WTC11 (cell line): ENCODE measurements at regions not wholly inside any gene's neighbourhood (a gene's known extent, or its start where the extent isn't known, plus 50 kb on each side); places are given as distances from the start of the nearest gene placed in this dataset.

ENCODE experiments used
- ATAC-seq: fragments of 200-7000 bp; cut with Tn5 transposase; 2 replicates; pipeline ENCODE4 v1.10.0; 2021; ENCODE audit warnings: mild to moderate bottlenecking, moderate library complexity
- CTCF ChIA-PET: fragments of 300-600 bp; sonication (Branson Sonifier 250); formaldehyde crosslinking; loops from one replicate; lab custom pipeline; 2021; ENCODE audit warnings: antibody characterized with exemption; lab: Charles Lee
- POLR2A ChIA-PET: fragments of 350-600 bp; sonication (Branson Sonifier 250); formaldehyde crosslinking; loops from one replicate; lab custom pipeline; 2021; ENCODE audit warnings: antibody characterized with exemption; lab: Charles Lee
- DNase-seq: peaks from one replicate; pipeline ENCODE4 v3.0.0; 2021; ENCODE audit warnings: low spot score
- H3K27ac Mint-ChIP-seq: 2 replicates; pipeline ENCODE4 v1.8.0; 2021; ENCODE audit warnings: mixed read lengths
- H3K27me3 Mint-ChIP-seq: 2 replicates; pipeline ENCODE4 v1.8.0; 2021; ENCODE audit warnings: low read depth, mild to moderate bottlenecking, moderate library complexity, mixed read lengths
- H3K36me3 Mint-ChIP-seq: 2 replicates; pipeline ENCODE4 v1.8.0; 2021; ENCODE audit warnings: mixed read lengths
- H3K4me1 Mint-ChIP-seq: 2 replicates; pipeline ENCODE4 v1.8.0; 2022; ENCODE audit warnings: mixed read lengths
- H3K4me3 Mint-ChIP-seq: 2 replicates; pipeline ENCODE4 v1.8.0; 2021; ENCODE audit warnings: mild to moderate bottlenecking, moderate library complexity, mixed read lengths
- H3K9me3 Mint-ChIP-seq: 2 replicates; pipeline ENCODE4 v1.8.0; 2021; ENCODE audit warnings: mixed read lengths
- AFF4 ChIP-seq: sonication (generic); formaldehyde crosslinking; IDR thresholded peaks from 2 replicates; pipeline ENCODE4 v1.8.1; 2023; ENCODE audit warnings: mild to moderate bottlenecking, missing genetic modification reagents, borderline replicate concordance
- E2F1 ChIP-seq: sonication (generic); formaldehyde crosslinking; IDR thresholded peaks from 2 replicates; pipeline ENCODE4 v1.8.0; 2022; ENCODE audit warnings: mild to moderate bottlenecking, missing genetic modification reagents
- FOXK1 ChIP-seq: sonication (generic); formaldehyde crosslinking; IDR thresholded peaks from 2 replicates; pipeline ENCODE4 v1.8.0; 2022; ENCODE audit warnings: mild to moderate bottlenecking, moderate library complexity, missing genetic modification reagents
- FOXP1 ChIP-seq: sonication (generic); formaldehyde crosslinking; IDR thresholded peaks from 2 replicates; pipeline ENCODE4 v1.8.0; 2022; ENCODE audit warnings: missing genetic modification reagents, mild to moderate bottlenecking, moderate library complexity, borderline replicate concordance
- GABPB1 ChIP-seq: sonication (generic); formaldehyde crosslinking; IDR thresholded peaks from 2 replicates; pipeline ENCODE4 v1.8.1; 2023; ENCODE audit warnings: mild to moderate bottlenecking, missing genetic modification reagents
- MXD4 ChIP-seq: fragments of 250-450 bp; sonication (Bioruptor Pico); IDR thresholded peaks from 2 replicates; pipeline ENCODE4 v1.8.0; 2021; ENCODE audit warnings: mild to moderate bottlenecking, moderate library complexity, borderline replicate concordance
- OVOL2 ChIP-seq: fragments of 250-450 bp; sonication (Bioruptor Pico); IDR thresholded peaks from 2 replicates; pipeline ENCODE4 v1.9.0; 2021; ENCODE audit warnings: mild to moderate bottlenecking, borderline replicate concordance
- RORB ChIP-seq: fragments of 250-450 bp; sonication (Bioruptor Pico); IDR thresholded peaks from 2 replicates; pipeline ENCODE4 v1.9.0; 2021; ENCODE audit warnings: mild to moderate bottlenecking
- SMAD3 ChIP-seq: sonication (generic); formaldehyde crosslinking; IDR thresholded peaks from 2 replicates; pipeline ENCODE4 v1.8.0; 2022; ENCODE audit warnings: missing genetic modification reagents, mild to moderate bottlenecking, borderline replicate concordance
- SMAD4 ChIP-seq: sonication (generic); formaldehyde crosslinking; IDR thresholded peaks from 2 replicates; pipeline ENCODE4 v1.8.0; 2022; ENCODE audit warnings: mild to moderate bottlenecking, missing genetic modification reagents
- ZNF121 ChIP-seq: sonication (generic); formaldehyde crosslinking; IDR thresholded peaks from 2 replicates; pipeline ENCODE4 v1.8.0; 2023; ENCODE audit warnings: missing genetic modification reagents
- ZNF138 ChIP-seq: sonication (generic); formaldehyde crosslinking; conservative IDR thresholded peaks from 2 replicates; pipeline ENCODE4 v1.8.1; 2022; ENCODE audit warnings: mild to moderate bottlenecking, moderate library complexity, missing genetic modification reagents
- ZNF263 ChIP-seq: sonication (generic); formaldehyde crosslinking; IDR thresholded peaks from 2 replicates; pipeline ENCODE4 v1.8.1; 2022; ENCODE audit warnings: low read depth, mild to moderate bottlenecking, moderate library complexity, missing genetic modification reagents
- ZNF423 ChIP-seq: fragments of 250-450 bp; sonication (Bioruptor Pico); IDR thresholded peaks from 2 replicates; pipeline ENCODE4 v2.1.2; 2022; ENCODE audit warnings: mild to moderate bottlenecking, moderate library complexity
- ZNF532 ChIP-seq: fragments of 250-450 bp; sonication (Bioruptor Pico); IDR thresholded peaks from 2 replicates; pipeline ENCODE4 v1.9.0; 2021; ENCODE audit warnings: mild to moderate bottlenecking, borderline replicate concordance
- ZNF671 ChIP-seq: fragments of 250-450 bp; sonication (Bioruptor Pico); IDR thresholded peaks from 2 replicates; pipeline ENCODE4 v1.8.0; 2021; ENCODE audit warnings: mild to moderate bottlenecking
- TF ChIP-seq, protein P1 (sequence below): sonication (generic); formaldehyde crosslinking; IDR thresholded peaks from 2 replicates; pipeline ENCODE4 v1.8.0; 2022; ENCODE audit warnings: mild to moderate bottlenecking, missing genetic modification reagents
- TF ChIP-seq, protein P2 (sequence below): sonication (generic); formaldehyde crosslinking; IDR thresholded peaks from 2 replicates; pipeline ENCODE4 v1.8.0; 2023; ENCODE audit warnings: missing genetic modification reagents

DNA sequence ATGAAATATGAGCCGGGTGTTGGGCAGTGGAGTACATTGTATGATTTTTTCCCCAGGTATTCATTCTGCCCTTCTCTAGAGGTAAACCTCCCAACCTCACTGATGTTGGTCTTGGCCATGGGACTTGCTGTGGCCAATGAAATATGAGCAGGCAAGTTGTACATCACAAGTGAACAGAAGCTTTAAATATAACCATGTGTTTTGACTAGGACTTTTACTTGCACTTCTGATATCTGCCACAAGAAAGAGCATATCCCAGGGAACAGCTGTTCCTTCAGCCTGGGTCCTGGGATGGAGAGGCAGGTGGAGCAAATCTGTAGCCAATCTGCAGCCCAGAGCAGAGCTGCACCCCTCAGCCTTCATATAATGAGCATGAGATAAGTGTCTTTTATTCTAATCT is 109.8 kb upstream of the PALS2 start:
- DNase-seq, result no peak
- H3K27me3 Mint-ChIP-seq, result peaks cover 12% of the 10 kb centered on the region
- H3K36me3 Mint-ChIP-seq, result no peaks in the 10 kb centered on the region
- CTCF ChIA-PET, result interaction anchor here (0.8 to 1.0 kb wide), 2 partner anchors 12 to 110 kb away, joined by 4 read pairs; partner anchors contain the start of gene PALS2
- POLR2A ChIA-PET, result no interaction called here
- H3K27ac Mint-ChIP-seq, result no peak overlapping the region
- TF ChIP-seq MXD4 (no peak), ZNF121 (CRISPR knock-in tag) (no peak), ZNF138 (CRISPR knock-in tag) (no peak), SMAD4 (CRISPR knock-in tag) (no peak), FOXK1 (no peak), FOXP1 (CRISPR knock-in tag) (no peak), ZNF423 (CRISPR knock-in tag) (no peak), GABPB1 (no peak), OVOL2 (CRISPR knock-in tag) (no peak), E2F1 (no peak), RORB (no peak), SMAD3 (no peak), ZNF263 (CRISPR knock-in tag) (no peak), AFF4 (CRISPR knock-in tag) (no peak), ZNF532 (no peak), ZNF671 (CRISPR knock-in tag) (no peak)
- TF ChIP-seq, protein P1, sequence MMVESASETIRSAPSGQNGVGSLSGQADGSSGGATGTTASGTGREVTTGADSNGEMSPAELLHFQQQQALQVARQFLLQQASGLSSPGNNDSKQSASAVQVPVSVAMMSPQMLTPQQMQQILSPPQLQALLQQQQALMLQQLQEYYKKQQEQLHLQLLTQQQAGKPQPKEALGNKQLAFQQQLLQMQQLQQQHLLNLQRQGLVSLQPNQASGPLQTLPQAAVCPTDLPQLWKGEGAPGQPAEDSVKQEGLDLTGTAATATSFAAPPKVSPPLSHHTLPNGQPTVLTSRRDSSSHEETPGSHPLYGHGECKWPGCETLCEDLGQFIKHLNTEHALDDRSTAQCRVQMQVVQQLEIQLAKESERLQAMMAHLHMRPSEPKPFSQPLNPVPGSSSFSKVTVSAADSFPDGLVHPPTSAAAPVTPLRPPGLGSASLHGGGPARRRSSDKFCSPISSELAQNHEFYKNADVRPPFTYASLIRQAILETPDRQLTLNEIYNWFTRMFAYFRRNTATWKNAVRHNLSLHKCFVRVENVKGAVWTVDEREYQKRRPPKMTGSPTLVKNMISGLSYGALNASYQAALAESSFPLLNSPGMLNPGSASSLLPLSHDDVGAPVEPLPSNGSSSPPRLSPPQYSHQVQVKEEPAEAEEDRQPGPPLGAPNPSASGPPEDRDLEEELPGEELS (CRISPR knock-in tag), result no peak
- TF ChIP-seq, protein P2, sequence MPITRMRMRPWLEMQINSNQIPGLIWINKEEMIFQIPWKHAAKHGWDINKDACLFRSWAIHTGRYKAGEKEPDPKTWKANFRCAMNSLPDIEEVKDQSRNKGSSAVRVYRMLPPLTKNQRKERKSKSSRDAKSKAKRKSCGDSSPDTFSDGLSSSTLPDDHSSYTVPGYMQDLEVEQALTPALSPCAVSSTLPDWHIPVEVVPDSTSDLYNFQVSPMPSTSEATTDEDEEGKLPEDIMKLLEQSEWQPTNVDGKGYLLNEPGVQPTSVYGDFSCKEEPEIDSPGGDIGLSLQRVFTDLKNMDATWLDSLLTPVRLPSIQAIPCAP, result no peak
- no peak for ATAC-seq
- H3K4me1 Mint-ChIP-seq, result peaks cover 8% of the 10 kb centered on the region
- H3K4me3 Mint-ChIP-seq, result no peak overlapping the region
- no peaks in the 10 kb centered on the region for H3K9me3 Mint-ChIP-seq
